GM19463 (cell line): ENCODE measurements at regions not wholly inside any gene's neighbourhood (a gene's known extent, or its start where the extent isn't known, plus 50 kb on each side); places are given as distances from the start of the nearest gene placed in this dataset.

Experiments used
- ATAC-seq: cut with Tn5 transposase; IDR thresholded peaks from one replicate; pipeline ENCODE4 v1.9.1; 2021; ENCODE audit warnings: mild to moderate bottlenecking, moderate library complexity; ENCODE audit not compliant: unreplicated experiment

- peak; percentile 71 for ATAC-seq
Measured at GRCh38 chr2:8303322-8303832, 378.5 kb upstream of the ID2 start.

GRCh38 chr2:8304821-8305766 lies 376.8 kb upstream of the ID2 start:
- no peak for ATAC-seq

GRCh38 chr2:8306530-8307351 lies 375.1 kb upstream of the ID2 start:
- no peak for ATAC-seq

- no peak for ATAC-seq
Measured at GRCh38 chr2:8307606-8308180, 374.2 kb upstream of the ID2 start.

- ATAC-seq, result no peak
Measured at GRCh38 chr2:8309131-8309530, 372.7 kb upstream of the ID2 start.

GRCh38 chr2:8310557-8311455 lies 371.1 kb upstream of the ID2 start:
- ATAC-seq, result no peak

- ATAC-seq, result no peak
Measured at GRCh38 chr2:8312221-8312620, 369.6 kb upstream of the ID2 start.

- ATAC-seq, result peak; percentile 74
Measured at GRCh38 chr2:8312861-8313830, 368.7 kb upstream of the ID2 start.

- no peak for ATAC-seq
Measured at GRCh38 chr2:8314063-8314462, 367.8 kb upstream of the ID2 start.

GRCh38 chr2:8315531-8316165 lies 366.2 kb upstream of the ID2 start:
- ATAC-seq, result no peak

GRCh38 chr2:8316356-8316755 lies 365.5 kb upstream of the ID2 start:
- ATAC-seq, result no peak

GRCh38 chr2:8317418-8317817 lies 364.4 kb upstream of the ID2 start:
- ATAC-seq, result no peak

GRCh38 chr2:8319219-8319618 lies 362.6 kb upstream of the ID2 start:
- no peak for ATAC-seq

GRCh38 chr2:8320311-8321066 lies 361.4 kb upstream of the ID2 start:
- no peak for ATAC-seq

GRCh38 chr2:8322634-8323033 lies 359.2 kb upstream of the ID2 start:
- ATAC-seq, result no peak

- no peak for ATAC-seq
Measured at GRCh38 chr2:8324164-8324856, 357.5 kb upstream of the ID2 start.

GRCh38 chr2:8324901-8325300 lies 357.0 kb upstream of the ID2 start:
- no peak for ATAC-seq
